ENCODE measurements at regions not wholly inside any gene's neighbourhood (a gene's known extent, or its start where the extent isn't known, plus 50 kb on each side); places are given as distances from the start of the nearest gene placed in this dataset.

GRCh38 chr9:118967901-118968300, 401.3 kb downstream of the BRINP1 start:
- no peak for DNase-seq (ENCODE audit: low read depth in 2 of 3, low spot score in 2 of 3)

GRCh38 chr9:118975736-118976135, 393.5 kb downstream of the BRINP1 start:
- no peak for DNase-seq (ENCODE audit: low read depth in 2 of 3, low spot score in 2 of 3)

DNA sequence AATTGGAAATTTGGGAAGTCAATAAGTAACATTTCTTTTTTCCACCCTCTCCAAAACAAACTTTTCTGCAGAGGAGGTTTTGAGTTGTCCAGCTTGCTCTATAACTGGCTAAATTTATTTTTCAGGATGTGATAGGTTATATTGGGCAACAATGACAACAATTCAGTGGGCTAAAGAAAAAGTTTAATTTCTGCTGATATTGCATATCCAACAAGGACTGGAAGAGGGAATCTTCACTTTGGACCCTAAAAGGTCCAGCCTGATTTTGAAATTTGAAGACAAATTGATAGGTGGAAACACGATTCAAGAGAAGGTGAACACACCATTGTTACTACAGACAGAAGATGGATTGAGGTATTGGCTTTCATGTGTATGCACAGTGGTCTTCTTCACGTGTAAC, 393.1 kb downstream of the BRINP1 start:
- DNase-seq (ENCODE audit: low read depth in 2 of 3, low spot score in 2 of 3): no peak

DNA sequence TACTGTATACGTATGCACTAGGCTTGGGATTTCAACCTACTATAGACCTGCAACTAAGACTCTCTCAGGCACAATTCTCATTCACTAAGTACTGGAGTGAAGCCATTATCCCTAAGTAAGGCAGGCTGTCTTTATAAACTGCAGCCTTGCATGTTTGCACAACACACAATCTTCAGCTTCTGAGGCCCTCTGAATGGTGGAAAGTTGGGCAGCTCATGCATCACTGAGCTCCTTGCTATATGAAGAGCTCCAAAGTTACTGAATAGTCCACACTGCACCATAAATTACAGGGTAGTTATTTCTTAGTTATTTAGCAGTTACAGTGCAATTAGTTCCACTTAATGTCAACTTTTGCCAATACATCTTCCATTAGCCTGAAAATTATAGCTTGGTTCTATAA, 384.6 kb downstream of the BRINP1 start:
- no peak for DNase-seq (ENCODE audit: low read depth in 2 of 3, low spot score in 2 of 3)

DNA sequence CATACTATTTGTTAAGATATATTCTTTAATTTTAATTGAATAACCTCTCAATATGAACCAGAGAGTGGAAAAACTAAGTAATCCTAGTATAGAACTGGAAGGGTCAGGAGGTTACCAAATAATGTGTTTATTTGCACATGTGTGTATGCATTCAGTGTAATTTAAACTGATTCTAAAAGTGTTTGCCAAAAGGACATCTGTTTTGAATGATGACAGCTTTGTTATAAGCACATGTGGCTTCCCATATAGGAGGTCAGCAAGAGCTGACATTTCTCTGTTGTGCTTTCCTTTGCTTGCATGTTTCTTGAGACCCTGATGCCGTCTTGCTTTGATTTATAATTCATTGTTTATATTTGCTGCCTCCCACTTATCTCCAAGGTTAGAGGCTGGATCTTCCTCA, 383.4 kb downstream of the BRINP1 start:
- no peak for DNase-seq (ENCODE audit: low read depth in 2 of 3, low spot score in 2 of 3)

- no peak for DNase-seq (ENCODE audit: low read depth in 2 of 3, low spot score in 2 of 3)
Observed at GRCh38 chr9:118987167-118987566, 382.1 kb downstream of the BRINP1 start.

GRCh38 chr9:118990949-118991348, 378.3 kb downstream of the BRINP1 start:
- DNase-seq (ENCODE audit: low read depth in 2 of 3, low spot score in 2 of 3): no peak

DNA sequence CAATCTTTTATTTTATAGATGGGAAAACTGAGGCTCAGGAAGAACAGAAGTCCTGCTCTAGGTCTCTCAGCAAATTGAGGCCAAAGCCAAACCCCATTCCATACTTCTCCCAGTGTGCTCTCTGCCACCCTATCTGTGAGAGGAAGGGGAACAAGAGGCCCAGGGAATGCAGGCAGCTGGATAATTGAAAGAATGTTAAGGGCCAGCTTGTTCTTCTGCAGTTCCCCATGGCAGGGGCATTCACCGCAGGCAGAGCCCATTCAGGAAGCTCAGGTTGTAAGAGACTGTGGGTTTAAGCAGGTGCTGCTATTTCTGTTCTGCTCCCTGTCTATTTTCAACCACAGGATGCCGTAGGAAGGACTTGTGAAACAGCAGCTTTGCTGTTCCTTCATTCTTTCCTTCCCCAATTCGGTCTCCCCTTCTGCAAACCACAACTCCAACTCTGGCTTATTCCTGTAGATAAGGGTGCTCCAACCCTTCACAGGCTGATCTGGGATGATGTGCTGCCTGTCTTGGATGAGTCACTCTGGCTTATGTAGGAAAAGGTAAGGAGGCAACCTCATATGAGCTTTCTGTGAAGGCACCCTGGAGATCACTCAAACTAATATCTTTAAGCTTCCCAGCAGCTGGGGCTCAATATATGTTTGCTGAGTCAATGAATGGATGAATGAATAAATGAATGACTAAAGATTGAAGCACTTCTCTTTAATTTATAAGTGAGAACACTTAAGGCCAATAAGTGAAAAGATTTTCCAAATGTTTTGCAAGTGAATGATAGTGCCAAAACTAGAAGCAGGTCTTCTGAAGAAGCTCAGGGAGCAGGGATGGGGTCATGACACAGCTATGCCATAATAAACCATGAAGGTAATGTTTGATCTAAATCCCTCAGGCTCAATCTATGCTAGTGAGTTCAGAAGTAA, 377.6 kb downstream of the BRINP1 start:
- DNase-seq (ENCODE audit: low read depth in 2 of 3, low spot score in 2 of 3): no peak

DNA sequence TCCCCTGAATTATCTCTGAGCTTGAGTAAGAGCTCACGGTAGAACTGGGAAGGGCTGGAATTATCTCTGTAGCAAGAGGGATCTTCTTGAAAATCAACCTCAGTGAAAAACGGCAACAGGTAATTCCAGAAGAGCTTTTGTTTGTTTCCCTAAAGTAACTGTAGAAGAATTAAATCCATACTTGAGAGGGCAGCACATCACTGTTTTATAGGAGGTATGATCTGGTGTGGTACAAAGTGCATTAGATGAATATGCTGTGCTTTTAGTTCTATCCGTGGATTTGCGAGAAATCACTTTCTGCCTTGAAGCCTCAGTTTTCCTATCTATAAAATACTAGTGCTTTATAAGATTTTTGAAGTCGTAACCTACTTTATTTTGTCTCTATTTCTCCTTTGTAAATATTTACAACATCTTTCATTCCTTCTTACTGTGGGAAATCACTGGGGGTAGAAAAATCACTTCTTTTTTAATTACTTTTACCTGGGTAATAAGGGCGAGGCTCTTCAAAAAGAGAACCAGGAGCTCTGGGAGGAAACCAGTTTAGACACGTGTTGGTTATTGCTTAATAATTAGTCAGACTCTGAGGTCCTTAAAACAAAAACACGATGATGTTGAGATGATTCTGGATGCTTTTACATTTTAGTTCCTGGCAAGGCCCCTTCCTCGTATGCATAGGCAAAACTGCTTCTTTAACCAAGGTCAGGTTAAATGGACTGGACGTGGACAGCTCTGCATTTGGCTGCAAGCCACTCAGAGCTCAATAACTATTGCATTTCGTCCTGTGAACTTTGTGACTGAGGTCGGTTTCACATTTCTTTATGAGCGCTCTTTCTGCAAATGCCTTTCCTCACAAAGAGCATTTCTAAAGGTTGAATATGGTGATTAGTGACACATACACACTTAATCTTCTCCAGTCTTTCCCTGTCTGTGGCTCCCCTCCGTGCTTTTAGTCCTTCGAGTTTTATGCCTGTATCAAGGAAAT, 376.1 kb downstream of the BRINP1 start:
- DNase-seq (ENCODE audit: low read depth in 2 of 3, low spot score in 2 of 3): no peak

- DNase-seq (ENCODE audit: low read depth in 2 of 3, low spot score in 2 of 3): no peak
Observed at GRCh38 chr9:118993965-118994364, 375.3 kb downstream of the BRINP1 start.

DNA sequence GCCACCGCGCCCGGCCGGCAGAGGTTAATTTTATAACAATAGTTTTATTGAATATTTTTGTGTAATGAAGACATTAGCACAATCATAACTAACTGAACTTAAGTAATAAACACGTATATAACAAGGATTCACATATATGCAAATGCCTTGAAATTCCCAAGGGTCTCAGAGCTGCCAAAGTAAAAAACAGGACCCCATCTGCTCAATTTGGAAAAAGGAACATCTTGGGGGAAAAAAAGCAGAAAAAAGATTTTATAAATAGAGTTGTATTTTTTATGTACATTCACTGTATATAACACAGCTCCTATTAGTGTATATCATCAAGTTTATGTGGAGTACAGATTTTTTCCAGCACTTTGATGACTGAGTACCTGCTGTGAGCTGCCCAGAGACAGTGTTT, 366.7 kb downstream of the BRINP1 start:
- DNase-seq (ENCODE audit: low read depth in 2 of 3, low spot score in 2 of 3): no peak

- DNase-seq (ENCODE audit: low read depth in 2 of 3, low spot score in 2 of 3): no peak
Observed at GRCh38 chr9:119003201-119003611, 366.0 kb downstream of the BRINP1 start.

DNA sequence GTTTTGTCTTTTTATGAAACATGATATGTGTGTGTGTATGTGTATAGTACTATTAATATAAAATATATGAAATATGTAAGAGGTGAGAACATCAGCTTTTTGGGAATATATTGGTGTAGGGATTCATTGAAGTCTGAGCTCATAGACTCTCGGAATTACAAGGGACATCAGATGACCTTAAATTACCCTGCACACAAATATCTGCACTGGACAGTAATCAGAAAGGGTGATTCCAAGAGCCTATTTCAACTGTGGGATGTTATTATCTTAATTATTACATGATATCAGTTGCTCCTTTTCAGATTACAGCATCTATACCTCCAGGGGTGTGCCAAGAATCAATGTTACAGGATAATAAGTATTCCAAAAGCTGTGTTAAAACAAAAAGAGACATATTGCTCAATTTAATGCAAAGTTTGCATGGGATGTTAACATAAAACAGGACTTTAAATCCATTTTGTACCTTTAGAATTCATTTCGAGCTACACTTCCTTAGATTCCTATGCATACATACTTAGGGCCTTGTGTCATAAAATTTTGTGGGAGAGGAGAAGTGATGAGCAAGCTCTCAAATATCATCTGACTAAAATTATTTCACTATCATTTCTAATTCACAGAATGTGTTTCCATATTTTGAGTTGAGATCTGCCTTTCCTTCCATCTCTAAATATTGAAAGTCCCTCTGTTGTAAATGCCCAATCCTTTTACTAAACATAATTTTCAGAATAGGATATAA, 365.2 kb downstream of the BRINP1 start:
- no peak for DNase-seq (ENCODE audit: low read depth in 2 of 3, low spot score in 2 of 3)

DNA sequence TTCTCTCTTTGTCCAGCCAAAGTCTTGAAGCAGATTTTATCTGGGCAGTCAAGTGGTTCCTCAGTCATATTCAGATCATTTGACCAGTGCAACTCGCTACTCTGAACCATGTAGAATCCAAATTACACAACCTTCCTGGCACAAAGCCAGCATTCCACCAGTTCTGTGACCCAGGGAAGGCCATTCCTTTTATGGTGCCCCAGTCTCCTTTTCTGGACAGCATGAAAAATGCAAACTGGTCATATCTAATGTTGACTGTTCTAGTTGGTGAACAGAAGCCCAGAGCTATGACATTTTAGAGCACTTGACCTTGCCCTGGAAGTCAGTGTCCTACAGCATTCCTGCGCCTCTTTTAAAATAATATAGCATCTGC, 364.6 kb downstream of the BRINP1 start:
- no peak for DNase-seq (ENCODE audit: low read depth in 2 of 3, low spot score in 2 of 3)

DNA sequence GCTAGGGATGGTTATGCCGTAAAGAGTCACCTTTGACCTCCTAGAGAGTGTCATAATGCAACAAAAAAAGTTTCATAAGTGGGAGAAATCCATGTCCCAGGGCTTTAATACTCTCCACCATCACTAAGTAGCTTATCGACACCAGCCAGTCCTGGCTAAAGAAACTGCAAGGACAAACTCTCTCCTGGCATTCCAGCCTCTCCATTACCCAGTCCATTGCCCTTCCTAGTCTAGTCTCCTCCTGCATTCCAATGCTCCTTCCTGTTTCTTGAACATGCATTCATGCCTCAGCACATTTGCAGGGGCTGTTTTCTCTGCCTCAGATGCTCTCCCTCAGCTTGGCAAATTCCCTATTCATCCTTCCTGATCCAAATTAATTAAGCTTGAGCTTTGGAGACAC, 364.1 kb downstream of the BRINP1 start:
- DNase-seq (ENCODE audit: low read depth in 2 of 3, low spot score in 2 of 3): no peak

DNA sequence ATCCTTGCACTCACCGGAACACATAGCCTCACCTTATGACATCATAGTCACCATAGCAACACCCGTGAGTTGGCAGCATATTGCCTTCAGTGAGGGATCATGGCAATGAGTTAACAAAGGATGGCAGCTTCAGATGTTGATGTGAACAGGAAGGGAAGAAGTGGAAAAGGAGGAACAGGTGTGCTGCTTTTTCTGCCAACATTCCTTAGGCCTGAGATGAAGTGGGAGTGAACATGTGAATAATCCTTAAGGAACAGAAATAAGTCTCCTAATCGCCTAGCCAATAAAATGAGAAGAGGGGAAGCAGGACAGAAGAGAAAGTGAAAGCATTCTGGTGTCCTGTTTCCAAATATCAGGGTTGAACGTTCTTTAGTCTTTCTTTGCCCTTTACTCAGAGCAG, 360.0 kb downstream of the BRINP1 start:
- no peak for DNase-seq (ENCODE audit: low read depth in 2 of 3, low spot score in 2 of 3)

DNA sequence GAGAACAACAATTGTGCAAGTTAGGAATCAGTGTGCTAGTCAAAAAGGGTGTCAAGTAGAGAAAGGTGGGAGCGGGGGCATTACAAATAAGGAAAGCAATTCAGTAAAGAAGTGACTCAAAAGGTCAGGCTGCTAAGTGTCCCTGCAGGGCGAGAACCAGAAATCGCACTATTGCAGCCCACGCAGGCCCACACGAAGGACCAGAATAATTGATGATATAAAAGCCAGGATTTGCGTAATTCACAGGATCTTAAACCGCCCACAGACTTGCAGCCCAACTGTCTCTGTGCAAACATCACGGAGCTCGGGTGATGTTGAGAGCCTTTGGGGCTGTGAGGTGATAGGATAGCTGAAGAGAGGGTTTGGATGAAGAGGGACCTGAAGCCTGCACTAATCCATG, 349.0 kb downstream of the BRINP1 start:
- DNase-seq (ENCODE audit: low read depth in 2 of 3, low spot score in 2 of 3): no peak

DNA sequence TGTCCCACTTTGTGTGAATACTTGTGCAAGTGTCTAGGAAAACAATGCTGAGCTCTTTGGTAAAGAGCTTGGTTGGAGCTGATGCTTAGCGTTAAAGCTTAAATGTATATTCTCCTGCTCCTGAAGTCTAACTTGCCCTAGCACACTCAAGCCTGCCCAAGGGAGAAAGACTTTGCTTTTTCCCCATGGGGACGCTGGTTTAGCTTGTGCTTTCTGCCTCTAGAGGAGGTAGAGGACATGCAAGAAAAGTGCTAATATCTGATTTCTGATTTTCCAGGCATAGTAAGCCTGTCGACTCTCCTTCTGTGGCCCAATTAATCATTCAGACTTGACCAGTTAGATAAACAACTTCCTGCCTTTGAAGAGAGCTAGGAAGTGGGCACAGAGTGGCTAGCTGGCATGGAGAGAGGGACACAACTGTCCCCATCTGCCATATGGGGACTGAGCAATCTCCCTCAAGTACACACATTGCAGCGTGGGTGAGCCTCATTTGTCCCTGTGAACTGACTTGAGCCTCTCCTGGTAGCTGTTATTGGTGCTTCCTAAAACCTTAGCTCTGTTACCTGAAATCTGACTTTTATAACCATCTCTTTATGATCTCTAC, 348.4 kb downstream of the BRINP1 start:
- DNase-seq (ENCODE audit: low read depth in 2 of 3, low spot score in 2 of 3): no peak

- no peak for DNase-seq (ENCODE audit: low read depth in 2 of 3, low spot score in 2 of 3)
Observed at GRCh38 chr9:119026120-119026519, 343.1 kb downstream of the BRINP1 start.

DNA sequence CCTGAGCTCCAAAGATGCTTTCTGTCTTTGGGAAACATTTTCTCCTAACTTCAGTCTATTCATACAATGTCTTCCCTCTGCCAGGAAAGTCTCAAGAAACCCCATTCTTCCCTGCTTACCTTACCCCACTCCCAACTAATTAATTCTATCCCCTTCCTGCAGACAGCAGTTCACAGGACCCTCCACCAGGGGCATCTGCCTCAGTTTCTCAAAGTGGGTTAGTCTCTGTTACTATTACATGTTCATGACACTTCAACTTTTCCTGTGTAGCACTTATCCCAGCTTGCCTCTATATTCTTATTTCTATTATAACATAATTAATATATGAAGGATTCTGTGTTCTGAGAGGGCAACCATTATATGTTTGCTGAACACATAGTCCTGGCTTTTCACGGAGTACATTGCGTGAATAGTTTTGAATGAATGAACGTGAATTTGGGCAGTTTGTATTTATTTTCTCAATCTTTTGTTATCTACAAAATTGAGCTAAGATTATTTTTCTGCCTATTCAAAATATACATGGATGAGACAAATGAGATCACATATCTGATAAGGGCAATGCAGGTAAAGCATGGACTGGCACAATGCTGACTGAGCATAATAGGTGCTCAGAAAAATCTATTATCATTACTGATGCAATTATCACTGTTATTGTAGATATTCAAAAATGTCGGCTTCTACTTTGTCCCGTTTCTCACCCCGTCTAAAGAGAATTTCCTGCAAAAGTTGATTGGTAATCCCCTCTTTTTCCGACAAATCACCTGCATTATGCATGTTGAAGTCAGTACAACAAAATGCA, 341.1 kb downstream of the BRINP1 start:
- DNase-seq (ENCODE audit: low read depth in 2 of 3, low spot score in 2 of 3): no peak

All from hematopoietic multipotent progenitor cell (in vitro differentiated cells).